Loucy (cell line): ENCODE measurements at regions not wholly inside any gene's neighbourhood (a gene's known extent, or its start where the extent isn't known, plus 50 kb on each side); places are given as distances from the start of the nearest gene placed in this dataset.

Experiments
- H2AFZ ChIP-seq: fragments of 200-600 bp; sonication (generic); 2 replicates; pipeline ENCODE4 v1.6.0; 2016; ENCODE audit warnings: antibody characterized with exemption, mild to moderate bottlenecking, low read length, moderate library complexity
- H3F3A ChIP-seq: fragments of 200-600 bp; 2 replicates; pipeline ENCODE4 v1.6.0; 2016; ENCODE audit warnings: antibody characterized with exemption, low read depth, mild to moderate bottlenecking
- H3K27me3 ChIP-seq: fragments of 200-600 bp; sonication (generic); 2 replicates; pipeline ENCODE4 v1.6.1; 2014; ENCODE audit warnings: low read length, mild to moderate bottlenecking; ENCODE audit not compliant: insufficient read depth, poor library complexity, severe bottlenecking
- H3K36me3 ChIP-seq: fragments of 200-600 bp; sonication (generic); 2 replicates; pipeline ENCODE4 v1.6.1; 2016; ENCODE audit warnings: low read length; ENCODE audit not compliant: insufficient read depth
- H3K4me1 ChIP-seq: fragments of 200-600 bp; sonication (generic); 2 replicates; pipeline ENCODE4 v1.5.1; 2014; ENCODE audit warnings: low read length, mild to moderate bottlenecking; ENCODE audit not compliant: insufficient read depth, poor library complexity, severe bottlenecking
- H3K4me2 ChIP-seq: fragments of 200-600 bp; sonication (generic); 2 replicates; pipeline ENCODE4 v1.6.0; 2014; ENCODE audit warnings: antibody characterized with exemption, low read length, low read depth, mild to moderate bottlenecking; ENCODE audit not compliant: poor library complexity, severe bottlenecking
- H3K4me3 ChIP-seq: fragments of 200-600 bp; sonication (generic); 2 replicates; pipeline ENCODE4 v1.5.1; 2014; ENCODE audit warnings: low read length, mild to moderate bottlenecking, mixed read lengths; ENCODE audit not compliant: poor library complexity, severe bottlenecking
- H3K79me2 ChIP-seq: fragments of 200-600 bp; sonication (generic); 2 replicates; pipeline ENCODE4 v1.6.1; 2014; ENCODE audit warnings: low read length; ENCODE audit not compliant: insufficient read depth
- H3K9ac ChIP-seq: fragments of 200-600 bp; sonication (generic); 2 replicates; pipeline ENCODE4 v1.6.0; 2014; ENCODE audit warnings: mild to moderate bottlenecking, low read depth, low read length, moderate library complexity; ENCODE audit not compliant: poor library complexity, severe bottlenecking
- H3K9me2 ChIP-seq: fragments of 200-600 bp; sonication (generic); replicated peaks from 2 replicates; pipeline ENCODE4 v1.6.1; 2016; ENCODE audit warnings: low read depth, low read length, mixed read lengths
- H3K9me3 ChIP-seq: fragments of 200-600 bp; sonication (generic); 2 replicates; pipeline ENCODE4 v1.6.1; 2014; ENCODE audit warnings: mild to moderate bottlenecking, antibody characterized with exemption, low read length, low read depth; ENCODE audit not compliant: insufficient read depth
- H4K20me1 ChIP-seq: fragments of 200-600 bp; sonication (generic); 2 replicates; pipeline ENCODE4 v1.6.0; 2014; ENCODE audit warnings: antibody characterized with exemption, low read length, mild to moderate bottlenecking; ENCODE audit not compliant: insufficient read depth, poor library complexity, severe bottlenecking
- EZH2phosphoT487 ChIP-seq: fragments of 200-600 bp; IDR thresholded peaks from 2 replicates; pipeline ENCODE4 v1.6.1; 2018; ENCODE audit warnings: antibody characterized with exemption, mild to moderate bottlenecking, moderate library complexity, borderline replicate concordance
- TF ChIP-seq, protein P1 (sequence below): fragments of 200-600 bp; sonication (generic); conservative IDR thresholded peaks from 2 replicates; pipeline ENCODE4 v1.5.1; 2014; ENCODE audit warnings: mild to moderate bottlenecking, antibody characterized with exemption, low read length

DNA sequence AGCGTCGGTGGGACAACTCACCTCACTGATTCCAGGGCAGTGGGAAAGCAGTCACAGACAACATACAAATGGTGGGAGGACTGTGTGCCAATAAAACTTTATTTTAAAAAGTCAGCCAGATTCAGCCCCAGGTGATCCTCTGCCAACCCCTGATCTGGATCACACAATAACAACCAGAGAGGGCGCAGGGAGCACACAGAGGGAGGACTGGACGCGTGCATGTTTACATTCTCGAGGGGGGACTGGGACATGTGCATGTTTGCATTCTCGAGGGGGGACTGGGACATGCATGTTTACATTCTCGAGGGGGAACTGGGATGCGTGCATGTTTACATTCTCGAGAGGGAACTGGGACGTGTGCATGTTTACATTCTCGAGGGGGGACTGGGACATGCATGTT lies 209.5 kb downstream of the NDUFA10 start:
- no peak for TF ChIP-seq EZH2phosphoT487
- TF ChIP-seq, protein P1, sequence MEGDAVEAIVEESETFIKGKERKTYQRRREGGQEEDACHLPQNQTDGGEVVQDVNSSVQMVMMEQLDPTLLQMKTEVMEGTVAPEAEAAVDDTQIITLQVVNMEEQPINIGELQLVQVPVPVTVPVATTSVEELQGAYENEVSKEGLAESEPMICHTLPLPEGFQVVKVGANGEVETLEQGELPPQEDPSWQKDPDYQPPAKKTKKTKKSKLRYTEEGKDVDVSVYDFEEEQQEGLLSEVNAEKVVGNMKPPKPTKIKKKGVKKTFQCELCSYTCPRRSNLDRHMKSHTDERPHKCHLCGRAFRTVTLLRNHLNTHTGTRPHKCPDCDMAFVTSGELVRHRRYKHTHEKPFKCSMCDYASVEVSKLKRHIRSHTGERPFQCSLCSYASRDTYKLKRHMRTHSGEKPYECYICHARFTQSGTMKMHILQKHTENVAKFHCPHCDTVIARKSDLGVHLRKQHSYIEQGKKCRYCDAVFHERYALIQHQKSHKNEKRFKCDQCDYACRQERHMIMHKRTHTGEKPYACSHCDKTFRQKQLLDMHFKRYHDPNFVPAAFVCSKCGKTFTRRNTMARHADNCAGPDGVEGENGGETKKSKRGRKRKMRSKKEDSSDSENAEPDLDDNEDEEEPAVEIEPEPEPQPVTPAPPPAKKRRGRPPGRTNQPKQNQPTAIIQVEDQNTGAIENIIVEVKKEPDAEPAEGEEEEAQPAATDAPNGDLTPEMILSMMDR, result no peak
- H3F3A ChIP-seq, result no peaks in the 10 kb centered on the region
- no peaks in the 10 kb centered on the region for H4K20me1 ChIP-seq
- H3K4me2 ChIP-seq, result no peak overlapping the region
- H3K79me2 ChIP-seq, result no peaks in the 10 kb centered on the region
- H2AFZ ChIP-seq, result no peak overlapping the region
- no peaks in the 10 kb centered on the region for H3K27me3 ChIP-seq
- H3K9me2 ChIP-seq, result no peaks in the 10 kb centered on the region
- H3K9me3 ChIP-seq, result peaks cover 12% of the 10 kb centered on the region; the same call in 1 of the 2 replicates
- H3K36me3 ChIP-seq, result no peaks in the 10 kb centered on the region
- no peak overlapping the region for H3K9ac ChIP-seq
- no peak overlapping the region for H3K4me3 ChIP-seq
- no peaks in the 10 kb centered on the region for H3K4me1 ChIP-seq

DNA sequence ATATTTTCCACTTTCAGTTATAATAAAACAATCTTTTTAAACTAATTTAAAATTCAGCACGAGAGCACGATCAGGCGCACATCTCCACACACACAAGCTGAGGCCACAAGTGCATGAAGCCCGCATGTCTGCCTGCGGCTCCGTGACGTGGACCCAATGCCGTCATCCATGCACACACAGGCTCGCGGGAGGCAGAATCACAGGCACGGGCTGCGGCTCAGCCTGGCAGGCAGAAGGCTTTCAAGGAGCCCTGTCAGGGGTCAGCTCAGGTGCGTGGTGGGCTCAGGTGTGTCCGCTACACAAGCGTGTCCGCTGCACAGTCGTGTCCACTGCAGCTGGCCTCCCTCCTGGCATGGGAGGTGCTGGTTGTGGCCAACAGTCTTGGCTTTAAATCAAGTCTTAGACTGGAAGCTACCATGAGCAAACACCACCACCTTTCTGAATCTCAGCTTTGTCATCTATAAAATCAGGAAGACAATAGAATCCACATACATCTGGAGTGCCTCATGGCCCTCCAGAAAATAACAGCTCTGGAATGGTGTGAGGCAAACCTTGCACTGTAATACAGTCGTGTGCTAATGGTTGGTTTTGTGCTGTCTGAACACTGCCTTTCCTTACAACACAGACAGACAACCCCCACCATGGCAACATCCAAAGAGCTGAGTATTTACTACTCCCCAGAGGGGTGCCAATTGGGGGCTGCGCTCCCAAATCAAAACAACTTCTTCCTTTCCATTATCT lies 210.1 kb downstream of the NDUFA10 start:
- Histone ChIP-seq H3K9ac (no peak overlapping the region), H3K36me3 (no peaks in the 10 kb centered on the region), H3K4me1 (no peaks in the 10 kb centered on the region), H3K9me3 (peaks cover 12% of the 10 kb centered on the region; the same call in 1 of the 2 replicates), H2AFZ (no peak overlapping the region), H3F3A (no peaks in the 10 kb centered on the region), H3K9me2 (no peaks in the 10 kb centered on the region), H3K4me3 (no peak overlapping the region), H4K20me1 (no peaks in the 10 kb centered on the region), H3K4me2 (no peak overlapping the region), H3K27me3 (no peaks in the 10 kb centered on the region), H3K79me2 (no peaks in the 10 kb centered on the region)
- TF ChIP-seq, protein P1, result no peak
- TF ChIP-seq EZH2phosphoT487, result no peak

DNA sequence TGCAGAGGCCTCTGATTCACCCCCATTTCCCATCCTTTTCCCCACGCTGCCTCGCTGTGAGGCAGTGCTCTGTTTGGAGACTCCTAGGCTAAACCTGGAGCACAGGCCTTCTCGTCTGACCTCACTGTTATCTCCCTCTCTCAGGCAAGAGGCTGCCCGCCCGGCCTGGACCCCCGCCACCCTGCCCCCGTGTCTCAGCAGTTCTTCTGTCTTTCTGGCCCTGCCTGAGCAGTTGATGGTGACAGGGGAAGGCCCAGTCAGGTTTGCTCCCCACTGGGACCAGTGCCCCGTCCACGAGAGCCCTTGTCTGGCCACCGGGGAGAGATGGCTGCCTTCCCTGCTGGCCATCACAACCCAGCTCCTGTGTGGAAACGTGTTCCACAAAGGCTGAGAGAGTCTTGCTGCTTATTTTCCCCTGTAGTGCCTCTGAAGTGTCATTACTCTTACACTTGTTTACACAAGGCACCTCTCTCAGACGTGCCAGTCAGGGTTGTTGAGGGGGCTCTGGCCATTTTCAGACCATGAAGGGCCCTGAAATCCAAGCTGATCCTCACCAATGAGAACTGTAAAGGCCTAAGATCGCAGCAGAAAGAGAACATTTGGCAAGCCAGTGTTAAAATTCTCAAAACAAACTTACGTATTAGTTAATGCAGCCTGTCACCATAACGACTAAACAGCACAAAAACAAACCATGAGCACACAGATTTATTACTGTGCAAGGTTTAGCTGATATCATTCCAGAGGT lies 210.9 kb downstream of the NDUFA10 start:
- Histone ChIP-seq H2AFZ (no peak overlapping the region), H3K4me3 (no peak overlapping the region), H3K79me2 (no peaks in the 10 kb centered on the region), H3K4me2 (no peak overlapping the region), H3K4me1 (no peaks in the 10 kb centered on the region), H3K9me2 (no peaks in the 10 kb centered on the region), H3K9me3 (peaks cover 12% of the 10 kb centered on the region; the same call in 1 of the 2 replicates), H3K36me3 (no peaks in the 10 kb centered on the region), H3F3A (no peaks in the 10 kb centered on the region), H3K27me3 (no peaks in the 10 kb centered on the region), H3K9ac (no peak overlapping the region), H4K20me1 (no peaks in the 10 kb centered on the region)
- TF ChIP-seq EZH2phosphoT487, result no peak
- TF ChIP-seq, protein P1, result no peak
